ENCODE measurements at regions not wholly inside any gene's neighbourhood (a gene's known extent, or its start where the extent isn't known, plus 50 kb on each side); places are given as distances from the start of the nearest gene placed in this dataset.

DNA sequence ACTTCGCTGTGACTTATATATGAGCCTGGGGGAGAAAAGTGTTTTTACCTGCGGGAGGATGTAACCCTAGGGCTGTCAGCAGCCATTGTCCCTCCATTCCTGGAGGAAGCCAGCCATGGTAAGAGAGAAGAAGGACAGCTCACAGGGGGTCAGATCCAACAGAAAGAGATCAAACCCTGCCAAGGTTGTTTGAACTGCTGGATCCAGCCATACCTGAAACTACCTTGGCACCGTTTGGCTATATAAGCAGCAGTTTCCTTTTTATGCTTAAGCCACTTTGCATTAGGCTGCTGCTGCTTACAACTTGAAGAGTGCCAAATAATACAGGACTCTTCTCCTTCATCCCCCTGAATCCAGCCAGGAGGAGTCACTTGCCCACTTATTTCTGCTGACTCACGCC is 205.5 kb downstream of the PHETA1 start:
- no peak for TF ChIP-seq CTCF (IDR thresholded peaks at IDR 0.05; ENCODE audit: extremely low read depth, insufficient read depth, missing control alignments)
- in situ Hi-C loops (cut with MboI; ENCODE audit: low pct_unique_long_range_greater_than_20kb, low sequenced_read_pairs, unreplicated experiment), result no loop called here
- DNase-seq (ENCODE audit: low spot score), result no peak

DNA sequence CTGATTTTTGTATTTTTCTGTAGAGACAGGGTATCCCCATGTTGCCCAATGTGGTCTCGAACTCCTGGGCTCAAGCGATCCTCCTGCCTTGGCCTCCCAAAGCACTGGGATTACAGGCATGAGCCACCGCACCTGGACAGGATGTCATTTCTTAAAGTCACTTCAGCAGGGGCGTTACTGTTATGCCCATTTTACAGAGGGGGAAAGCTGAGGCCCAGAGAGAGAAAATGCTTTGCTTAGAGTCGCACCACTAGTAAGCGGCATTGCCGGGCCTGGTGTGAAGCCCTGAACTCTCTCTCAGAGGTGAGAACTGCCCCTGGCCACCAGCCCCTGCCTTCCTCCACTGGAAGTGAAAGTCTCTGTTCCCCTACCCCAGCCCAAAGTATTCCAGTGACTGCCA is 207.0 kb downstream of the PHETA1 start:
- TF ChIP-seq CTCF (IDR thresholded peaks at IDR 0.05; ENCODE audit: extremely low read depth, insufficient read depth, missing control alignments), result no peak
- in situ Hi-C loops (cut with MboI; ENCODE audit: low pct_unique_long_range_greater_than_20kb, low sequenced_read_pairs, unreplicated experiment), result no loop called here

DNA sequence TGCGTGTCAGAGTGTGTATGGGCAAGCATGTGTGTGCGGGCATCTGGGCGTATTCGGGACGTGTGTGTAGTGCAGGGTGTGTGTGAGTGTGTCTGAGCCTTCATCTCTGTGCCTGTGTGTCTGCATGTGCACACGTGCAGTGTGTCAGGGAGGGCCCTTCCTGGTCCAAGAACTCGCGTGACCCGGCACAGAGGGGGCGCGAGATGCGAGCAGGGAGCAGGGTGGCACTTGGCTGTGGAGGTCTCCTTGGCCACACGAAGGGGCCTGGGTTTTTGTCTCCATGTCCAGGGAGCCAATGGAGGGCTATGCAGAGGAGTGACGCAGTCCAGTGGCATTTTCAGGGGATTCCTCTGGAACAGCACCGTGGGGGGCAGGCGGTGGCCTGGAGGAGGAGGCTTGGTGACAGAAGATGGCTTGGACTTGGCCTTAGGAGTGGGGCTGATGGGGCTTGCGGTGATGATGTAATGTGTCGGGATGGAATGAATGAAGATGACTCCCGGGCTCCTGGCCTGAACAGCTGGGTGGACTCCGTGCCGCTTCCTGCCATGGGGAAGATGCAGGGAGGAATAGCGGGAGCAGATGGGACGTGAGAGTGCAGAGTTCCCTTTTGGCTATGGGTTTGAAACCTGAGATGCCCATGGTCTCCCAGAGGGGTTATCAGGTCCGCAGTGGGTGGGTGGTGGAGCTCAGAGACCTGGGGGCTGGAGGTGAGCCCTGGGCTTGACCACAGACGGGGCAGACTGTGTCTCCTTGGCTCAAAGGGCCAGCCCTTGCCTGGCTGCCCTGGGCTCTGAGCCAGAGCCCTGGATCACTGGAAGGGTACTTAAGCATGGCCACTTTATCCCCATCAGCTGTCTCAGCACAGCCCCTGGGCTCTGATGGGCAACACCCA is 208.3 kb downstream of the PHETA1 start:
- in situ Hi-C loops (cut with MboI; ENCODE audit: low pct_unique_long_range_greater_than_20kb, low sequenced_read_pairs, unreplicated experiment), result no loop called here
- DNase-seq (ENCODE audit: low spot score), result no peak
- no peak for TF ChIP-seq CTCF (IDR thresholded peaks at IDR 0.05; ENCODE audit: extremely low read depth, insufficient read depth, missing control alignments)

More for the DNA sequence above, 207.0 kb downstream of the PHETA1 start:
- DNase-seq (ENCODE audit: low spot score), result no peak

GRCh38 chr12:111158992-111159391 is 209.9 kb downstream of the PHETA1 start:
- no peak for TF ChIP-seq CTCF (IDR thresholded peaks at IDR 0.05; ENCODE audit: extremely low read depth, insufficient read depth, missing control alignments)
- DNase-seq (ENCODE audit: low spot score), result no peak
- in situ Hi-C loops (cut with MboI; ENCODE audit: low pct_unique_long_range_greater_than_20kb, low sequenced_read_pairs, unreplicated experiment), result no loop called here

DNA sequence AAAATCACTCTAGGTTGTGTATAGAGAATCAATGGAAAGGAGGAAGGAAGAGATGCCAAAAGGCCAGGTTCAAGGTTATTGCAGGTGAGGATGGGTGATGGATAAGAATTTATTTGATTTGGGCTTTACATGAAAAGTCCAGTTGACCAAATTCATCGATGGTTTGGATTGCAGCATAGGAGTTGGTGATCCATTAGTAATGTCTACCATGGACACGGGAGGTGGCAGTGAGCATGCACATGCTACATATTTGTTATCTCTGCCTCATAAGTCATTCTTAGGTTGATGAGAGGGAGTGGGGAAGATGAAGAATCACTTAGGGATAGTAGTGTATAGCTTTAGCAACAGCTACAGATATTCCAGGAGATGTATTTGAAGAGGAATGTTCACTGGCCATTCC is 211.4 kb downstream of the PHETA1 start:
- in situ Hi-C loops (cut with MboI; ENCODE audit: low pct_unique_long_range_greater_than_20kb, low sequenced_read_pairs, unreplicated experiment), result no loop called here
- TF ChIP-seq CTCF (IDR thresholded peaks at IDR 0.05; ENCODE audit: extremely low read depth, insufficient read depth, missing control alignments), result no peak

DNA sequence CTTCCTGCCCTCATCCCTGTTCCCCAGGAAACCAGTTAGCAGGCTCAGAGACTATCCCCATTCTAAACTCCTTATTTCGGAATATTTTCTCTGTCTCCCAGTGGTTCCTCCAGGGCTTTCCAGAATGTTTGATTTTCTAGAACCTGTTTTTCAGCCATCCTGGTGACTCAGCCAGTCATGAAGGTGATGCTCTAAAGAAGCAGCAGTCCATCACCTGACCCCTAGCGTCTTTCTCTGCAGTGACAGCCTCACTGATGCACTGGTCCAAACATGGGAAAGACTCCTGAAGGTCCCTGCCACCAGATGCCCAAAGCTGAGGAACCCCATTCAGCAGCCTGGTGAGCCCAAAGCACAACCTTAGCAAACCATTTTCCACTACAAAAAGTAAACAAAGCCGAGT is 212.6 kb downstream of the PHETA1 start:
- in situ Hi-C loops (cut with MboI; ENCODE audit: low pct_unique_long_range_greater_than_20kb, low sequenced_read_pairs, unreplicated experiment), result no loop called here
- no peak for DNase-seq (ENCODE audit: low spot score)
- TF ChIP-seq CTCF (IDR thresholded peaks at IDR 0.05; ENCODE audit: extremely low read depth, insufficient read depth, missing control alignments), result no peak

More for the DNA sequence above, 211.4 kb downstream of the PHETA1 start:
- DNase-seq (ENCODE audit: low spot score), result no peak
